ENCODE measurements at regions not wholly inside any gene's neighbourhood (a gene's known extent, or its start where the extent isn't known, plus 50 kb on each side); places are given as distances from the start of the nearest gene placed in this dataset.

GRCh38 chr3:124483915-124484470 lies 246.3 kb upstream of the UMPS start (continued):
- no peak for TF ChIP-seq CHD7 (IDR thresholded peaks at IDR 0.05; ENCODE audit: insufficient replicate concordance, low read length)
- no peak for TF ChIP-seq CEBPB (IDR thresholded peaks at IDR 0.05; ENCODE audit: low read depth, low read length)
- no peak for TF ChIP-seq ZNF274 (IDR thresholded peaks at IDR 0.05; ENCODE audit: borderline replicate concordance, extremely low read depth, low read length)
- TF ChIP-seq SP2 (IDR thresholded peaks at IDR 0.05; ENCODE audit: low read length), result no peak
- TF ChIP-seq GABPA (IDR thresholded peaks at IDR 0.05; ENCODE audit: borderline replicate concordance, insufficient read depth, low read length), result no peak
- TF ChIP-seq KDM5A (IDR thresholded peaks at IDR 0.05; ENCODE audit: low read length), result no peak
- TF ChIP-seq ASH2L (IDR thresholded peaks at IDR 0.05; ENCODE audit: low read length), result no peak
